ENCODE measurements at regions not wholly inside any gene's neighbourhood (a gene's known extent, or its start where the extent isn't known, plus 50 kb on each side); places are given as distances from the start of the nearest gene placed in this dataset.

- TF ChIP-seq CTCF (IDR thresholded peaks at IDR 0.05; ENCODE audit: unreplicated experiment) = no peak
- Mint-ChIP-seq H3K9me3 (ENCODE audit: low read depth) (peaks cover 13% of the 10 kb centered on the region), H3K36me3 (ENCODE audit: insufficient read depth) (peaks cover 4% of the 10 kb centered on the region), H3K4me3 (ENCODE audit: low read depth) (no peak overlapping the region), H3K27me3 (no peaks in the 10 kb centered on the region), H3K4me1 (ENCODE audit: low read depth) (no peaks in the 10 kb centered on the region), H3K27ac (no peak overlapping the region)
- DNase-seq (ENCODE audit: low spot score, unreplicated experiment) = no peak
Measured at GRCh38 chr15:25188551-25189101, 233.8 kb downstream of the SNRPN start.

GRCh38 chr15:25189551-25189950 is 234.8 kb downstream of the SNRPN start:
- H3K27me3 Mint-ChIP-seq = no peaks in the 10 kb centered on the region
- H3K4me3 Mint-ChIP-seq (ENCODE audit: low read depth) = no peak overlapping the region
- H3K9me3 Mint-ChIP-seq (ENCODE audit: low read depth) = peaks cover 13% of the 10 kb centered on the region
- DNase-seq (ENCODE audit: low spot score, unreplicated experiment) = no peak
- no peak overlapping the region for H3K27ac Mint-ChIP-seq
- peaks cover 4% of the 10 kb centered on the region for H3K36me3 Mint-ChIP-seq (ENCODE audit: insufficient read depth)
- no peaks in the 10 kb centered on the region for H3K4me1 Mint-ChIP-seq (ENCODE audit: low read depth)
- no peak for TF ChIP-seq CTCF (IDR thresholded peaks at IDR 0.05; ENCODE audit: unreplicated experiment)

GRCh38 chr15:25192651-25193050 is 237.9 kb downstream of the SNRPN start:
- Mint-ChIP-seq H3K36me3 (ENCODE audit: insufficient read depth) (peaks cover 4% of the 10 kb centered on the region), H3K9me3 (ENCODE audit: low read depth) (peaks cover 9% of the 10 kb centered on the region)
- no peak for DNase-seq (ENCODE audit: low spot score, unreplicated experiment)

GRCh38 chr15:25207369-25207768 is 231.5 kb downstream of the UBE3A start:
- H3K9me3 Mint-ChIP-seq (ENCODE audit: low read depth) = peaks cover 4% of the 10 kb centered on the region
- H3K4me1 Mint-ChIP-seq (ENCODE audit: low read depth) = no peaks in the 10 kb centered on the region
- no peak overlapping the region for H3K27ac Mint-ChIP-seq
- H3K4me3 Mint-ChIP-seq (ENCODE audit: low read depth) = no peak overlapping the region
- no peaks in the 10 kb centered on the region for H3K27me3 Mint-ChIP-seq
- no peak for DNase-seq (ENCODE audit: low spot score, unreplicated experiment)
- no peak for TF ChIP-seq CTCF (IDR thresholded peaks at IDR 0.05; ENCODE audit: unreplicated experiment)
- peaks cover 2% of the 10 kb centered on the region for H3K36me3 Mint-ChIP-seq (ENCODE audit: insufficient read depth)

More at GRCh38 chr15:25192651-25193050, 237.9 kb downstream of the SNRPN start:
- H3K4me1 Mint-ChIP-seq (ENCODE audit: low read depth) = no peaks in the 10 kb centered on the region
- TF ChIP-seq CTCF (IDR thresholded peaks at IDR 0.05; ENCODE audit: unreplicated experiment) = no peak
- H3K27ac Mint-ChIP-seq = no peak overlapping the region
- no peaks in the 10 kb centered on the region for H3K27me3 Mint-ChIP-seq
- H3K4me3 Mint-ChIP-seq (ENCODE audit: low read depth) = no peak overlapping the region

GRCh38 chr15:25208735-25209134 is 230.1 kb downstream of the UBE3A start:
- Mint-ChIP-seq H3K27me3 (no peaks in the 10 kb centered on the region), H3K4me1 (ENCODE audit: low read depth) (no peaks in the 10 kb centered on the region), H3K9me3 (ENCODE audit: low read depth) (peaks cover 4% of the 10 kb centered on the region), H3K27ac (no peak overlapping the region), H3K4me3 (ENCODE audit: low read depth) (no peak overlapping the region), H3K36me3 (ENCODE audit: insufficient read depth) (peaks cover 2% of the 10 kb centered on the region)
- DNase-seq (ENCODE audit: low spot score, unreplicated experiment) = no peak
- TF ChIP-seq CTCF (IDR thresholded peaks at IDR 0.05; ENCODE audit: unreplicated experiment) = no peak

All from progenitor cell of endocrine pancreas (in vitro differentiated cells).